Body of pancreas (tissue), 4 donors: ENCODE measurements at regions not wholly inside any gene's neighbourhood (a gene's known extent, or its start where the extent isn't known, plus 50 kb on each side); places are given as distances from the start of the nearest gene placed in this dataset.

ENCODE experiments used
- ATAC-seq: fragments of 150-250 bp; one replicate; pipeline ENCODE4 v1.9.1; 2016
- DNase-seq, 4 donors: peaks; one replicate each; pipeline ENCODE4 v3.0.0-alpha.2; 2019
- H3K27ac ChIP-seq, 4 donors: fragments of 200-600 bp; sonication (generic); 1 replicate in 3 of 4; 2 replicates in 1 of 4; pipeline versions ENCODE4 v1.5.1 to v1.6.1; 2016 to 2019; ENCODE audit warnings: mild to moderate bottlenecking in 1 of 4, mixed read lengths in 1 of 4, moderate library complexity in 1 of 4
- H3K27me3 ChIP-seq, 2 donors: fragments of 200-600 bp; sonication (generic); one replicate each; pipeline ENCODE4 v1.6.0; 2016; ENCODE audit warnings: mild to moderate bottlenecking in 1 of 2
- H3K36me3 ChIP-seq, 2 donors: fragments of 200-600 bp; sonication (generic); replicated peaks in 1 of 2; 2 replicates each; pipeline ENCODE4 v1.5.1; 2016; ENCODE audit warnings: low read depth in 2 of 2; ENCODE audit not compliant: insufficient read depth in 1 of 2
- H3K4me1 ChIP-seq: fragments of 200-600 bp; sonication (generic); one replicate; pipeline ENCODE4 v1.6.0; 2016
- H3K4me3 ChIP-seq, 2 donors: fragments of 200-600 bp; sonication (generic); 1 replicate in 1 of 2; 2 replicates in 1 of 2; pipeline ENCODE4 v1.5.1; 2016 to 2019
- H3K9me3 ChIP-seq, 3 donors: fragments of 200-600 bp; sonication (generic); 1 replicate in 2 of 3; 2 replicates in 1 of 3; pipeline ENCODE4 v1.5.1; 2016
- CTCF ChIP-seq, 7 experiments: fragments of 450-650 bp in 4 of 7; fragments of 200-600 bp in 3 of 7; sonication (generic) in 3 of 7; IDR thresholded peaks; one replicate each; pipeline ENCODE4 v1.5.1; 2016 to 2019; ENCODE audit warnings: antibody characterized with exemption in 7 of 7
- POLR2A ChIP-seq, 3 donors: fragments of 450-650 bp; IDR thresholded peaks; one replicate each; pipeline ENCODE4 v1.6.1; 2016; ENCODE audit warnings: antibody characterized with exemption in 3 of 3, mild to moderate bottlenecking in 2 of 3
- WGBS, 2 donors: methylation state at CpG; one replicate each; pipeline ENCODE4 v1.1.5; 2017; 5-methylcytosine and 5-hydroxymethylcytosine counted together
- intact Hi-C: fragments of 100-400 bp; cut with DNase I; formaldehyde crosslinking; loops from one replicate; pipeline ENCODE4 v1.15.1; 2023

- WGBS, 2 donors = 80 to 81% methylated on average over 10 of the region's 10 CpGs
- TF ChIP-seq CTCF (IDR thresholded peaks at IDR 0.05) (no peak), POLR2A (IDR thresholded peaks at IDR 0.05) (no peak)
- intact Hi-C loops = no loop called here
- ATAC-seq = no peak
- H3K4me1 ChIP-seq = no peaks in the 10 kb centered on the region
- no peak for DNase-seq
- H3K27ac ChIP-seq = no peak overlapping the region
- no peaks in the 10 kb centered on the region for H3K36me3 ChIP-seq
- no peak overlapping the region for H3K4me3 ChIP-seq
- no peaks in the 10 kb centered on the region for H3K27me3 ChIP-seq
- H3K9me3 ChIP-seq = no peaks in the 10 kb centered on the region
These were observed 224.1 kb downstream of the IGSF11 start for GRCh38 chr3:118810499-118811035.

- Histone ChIP-seq H3K9me3 (no peaks in the 10 kb centered on the region), H3K36me3 (no peaks in the 10 kb centered on the region), H3K27ac (no peak overlapping the region), H3K4me3 (no peak overlapping the region), H3K27me3 (no peaks in the 10 kb centered on the region), H3K4me1 (no peaks in the 10 kb centered on the region)
- TF ChIP-seq POLR2A (IDR thresholded peaks at IDR 0.05) (no peak), CTCF (IDR thresholded peaks at IDR 0.05) (no peak)
- WGBS, 2 donors = 76 to 80% methylated on average over 3 of the region's 3 CpGs
- DNase-seq (no peak), ATAC-seq (no peak)
- intact Hi-C loops = no loop called here
These were observed 223.4 kb downstream of the IGSF11 start for GRCh38 chr3:118811236-118811732.

- H3K4me1 ChIP-seq = no peaks in the 10 kb centered on the region
- intact Hi-C loops = no loop called here
- no peak for ATAC-seq
- no peaks in the 10 kb centered on the region for H3K36me3 ChIP-seq
- no peaks in the 10 kb centered on the region for H3K9me3 ChIP-seq
- no peak overlapping the region for H3K4me3 ChIP-seq
- TF ChIP-seq CTCF (IDR thresholded peaks at IDR 0.05) = no peak
- TF ChIP-seq POLR2A (IDR thresholded peaks at IDR 0.05) = no peak
- no peaks in the 10 kb centered on the region for H3K27me3 ChIP-seq
- WGBS, 2 donors = 74 to 76% methylated on average over 4 of the region's 4 CpGs
- DNase-seq = no peak
- no peak overlapping the region for H3K27ac ChIP-seq
These were observed 221.2 kb downstream of the IGSF11 start for GRCh38 chr3:118813472-118813871.

- Histone ChIP-seq H3K4me3 (no peak overlapping the region), H3K27me3 (no peaks in the 10 kb centered on the region), H3K36me3 (no peaks in the 10 kb centered on the region), H3K4me1 (no peaks in the 10 kb centered on the region), H3K27ac (no peak overlapping the region), H3K9me3 (no peaks in the 10 kb centered on the region)
- intact Hi-C loops = no loop called here
- peak; percentile 61 to 78 (median 70) for DNase-seq
- peak; percentile 74 for ATAC-seq
- WGBS, 2 donors = 19 to 24% methylated on average over 5 of the region's 5 CpGs
- no peak for TF ChIP-seq POLR2A (IDR thresholded peaks at IDR 0.05)
- peak; percentile 32 to 82 (median 72) for TF ChIP-seq CTCF (IDR thresholded peaks at IDR 0.05)
These were observed 216.9 kb downstream of the IGSF11 start for GRCh38 chr3:118817748-118818165.

- no peak for TF ChIP-seq CTCF (IDR thresholded peaks at IDR 0.05)
- no peak for TF ChIP-seq POLR2A (IDR thresholded peaks at IDR 0.05)
- intact Hi-C loops = no loop called here
- H3K4me1 ChIP-seq = no peaks in the 10 kb centered on the region
- no peaks in the 10 kb centered on the region for H3K9me3 ChIP-seq
- DNase-seq (no peak), ATAC-seq (no peak)
- 49 to 55% methylated on average over 2 of the region's 2 CpGs for WGBS, 2 donors
- H3K4me3 ChIP-seq = no peak overlapping the region
- no peak overlapping the region for H3K27ac ChIP-seq
- no peaks in the 10 kb centered on the region for H3K27me3 ChIP-seq
- H3K36me3 ChIP-seq = no peaks in the 10 kb centered on the region
These were observed 216.3 kb downstream of the IGSF11 start for GRCh38 chr3:118818386-118818785.
